Spleen (tissue), 11 donors: ENCODE measurements at regions not wholly inside any gene's neighbourhood (a gene's known extent, or its start where the extent isn't known, plus 50 kb on each side); places are given as distances from the start of the nearest gene placed in this dataset.
"Not testable (repeated sequence)": the region's sequence is repeated elsewhere in the genome, so short reads cannot be mapped to it uniquely, and the experiment has no call there.

Experiments used
- DNase-seq: peaks from one replicate; pipeline ENCODE4 v3.0.0-alpha.2; 2020
- H3K27ac ChIP-seq, 8 donors: fragments of 200-600 bp; sonication (generic) in 7 of 8; 1 replicate in 4 of 8; 2 replicates in 4 of 8; pipeline versions ENCODE4 v1.5.0 to v1.8.0; 2016 to 2021; ENCODE audit warnings: inconsistent platforms in 4 of 8, mild to moderate bottlenecking in 4 of 8, moderate library complexity in 1 of 8
- H3K27me3 ChIP-seq, 7 donors: fragments of 200-600 bp; sonication (generic) in 6 of 7; replicated peaks in 1 of 7; 1 replicate in 4 of 7; 2 replicates in 3 of 7; pipeline versions ENCODE4 v1.5.0 to v1.8.0; 2016 to 2021; ENCODE audit warnings: inconsistent platforms in 3 of 7, mild to moderate bottlenecking in 1 of 7
- H3K36me3 ChIP-seq, 6 donors: fragments of 200-600 bp; sonication (generic) in 5 of 6; 1 replicate in 4 of 6; 2 replicates in 2 of 6; pipeline versions ENCODE4 v1.5.0 to v1.8.0; 2016 to 2021; ENCODE audit warnings: inconsistent platforms in 2 of 6
- H3K4me1 ChIP-seq, 6 donors: fragments of 200-600 bp; sonication (generic) in 5 of 6; 1 replicate in 3 of 6; 2 replicates in 3 of 6; pipeline versions ENCODE4 v1.5.0 to v1.8.0; 2016 to 2021; ENCODE audit warnings: inconsistent platforms in 3 of 6
- H3K4me3 ChIP-seq, 8 donors: fragments of 200-600 bp; sonication (generic) in 7 of 8; 1 replicate in 4 of 8; 2 replicates in 4 of 8; pipeline versions ENCODE4 v1.5.0 to v1.8.0; 2016 to 2021; ENCODE audit warnings: inconsistent platforms in 4 of 8, mild to moderate bottlenecking in 4 of 8, moderate library complexity in 2 of 8
- H3K9me3 ChIP-seq, 8 donors: fragments of 200-600 bp; sonication (generic) in 7 of 8; 1 replicate in 4 of 8; 2 replicates in 4 of 8; pipeline versions ENCODE4 v1.5.0 to v1.8.0; 2016 to 2021; ENCODE audit warnings: inconsistent platforms in 4 of 8
- CTCF ChIP-seq, 11 experiments: fragments of 200-600 bp in 7 of 11; fragments of 450-650 bp in 4 of 11; sonication (generic) in 4 of 11; IDR thresholded peaks in 8 of 11; conservative IDR thresholded peaks in 3 of 11; 1 replicate in 7 of 11; 2 replicates in 4 of 11; pipeline versions ENCODE4 v1.4.0 to v1.8.0; 2016 to 2021; ENCODE audit warnings: antibody characterized with exemption in 11 of 11, inconsistent platforms in 4 of 11, mild to moderate bottlenecking in 1 of 11
- POLR2A ChIP-seq, 3 donors: fragments of 450-650 bp; IDR thresholded peaks; one replicate each; pipeline ENCODE4 v1.5.1; 2017; ENCODE audit warnings: antibody characterized with exemption in 3 of 3, mild to moderate bottlenecking in 1 of 3
- POLR2AphosphoS5 ChIP-seq, 3 donors: sonication (generic); formaldehyde crosslinking; IDR thresholded peaks; one replicate each; pipeline ENCODE4 v1.5.1; 2017; ENCODE audit warnings: antibody characterized with exemption in 3 of 3
- WGBS, 5 donors: extraction: QIAGEN DNeasy Blood & Tissue Kit in 3 of 5; methylation state at CpG; one replicate each; pipeline versions ENCODE4 v1.1.5 to v1.1.7; 2013 to 2018; 5-methylcytosine and 5-hydroxymethylcytosine counted together
- intact Hi-C: fragments of 100-400 bp; cut with DNase I; formaldehyde crosslinking; loops from one replicate; pipeline ENCODE4 v1.15.0; 2023; ENCODE audit warnings: low total_unique reads
- donor health status: healthy with polysubstance abuse.
- donor health status: DM: no; HTN: no; CAD: no; lungs with moderate emphysema.
- donor health status: DM: no; HTN: no; CAD: no.
- donor health status: Bipolar disorder and iron deficiency.
- donor health status: healthy.
- donor health status: DM: no; HTN: no; CAD: no.
- donor health status: DM: yes; HTN: yes; CAD: no.

GRCh38 chr2:78757640-78758039 lies 267.9 kb upstream of the REG3G start:
- no peak overlapping the region for H3K4me3 ChIP-seq
- intact Hi-C loops: no loop called here
- peaks cover 0 to 40% (median 30%) of the 10 kb centered on the region in 8 donors for H3K9me3 ChIP-seq
- no peaks in the 10 kb centered on the region for H3K27me3 ChIP-seq
- H3K27ac ChIP-seq: no peak overlapping the region
- H3K4me1 ChIP-seq: no peaks in the 10 kb centered on the region
- no peak for DNase-seq
- WGBS, 5 donors: 72 to 94% (median 84%) methylated on average over 1 of the region's 1 CpG
- H3K36me3 ChIP-seq: no peaks in the 10 kb centered on the region
- TF ChIP-seq POLR2AphosphoS5 (IDR thresholded peaks at IDR 0.05): no peak
- TF ChIP-seq CTCF (IDR thresholded peaks at IDR 0.05 in 8 of 11, conservative IDR thresholded peaks at IDR 0.05 in 3 of 11): no peak
- TF ChIP-seq POLR2A (IDR thresholded peaks at IDR 0.05): no peak

GRCh38 chr2:78758765-78759164 lies 266.7 kb upstream of the REG3G start:
- H3K4me3 ChIP-seq, H3K27ac ChIP-seq, H3K4me1 ChIP-seq, intact Hi-C loops, DNase-seq, H3K36me3 ChIP-seq, H3K27me3 ChIP-seq: not testable (repeated sequence)
- 86 to 98% (median 92%) methylated on average over 7 of the region's 7 CpGs for WGBS, 5 donors
- peaks cover 0 to 49% (median 40%) of the 10 kb centered on the region in 8 donors for H3K9me3 ChIP-seq

- no peaks in the 10 kb centered on the region for H3K27me3 ChIP-seq
- DNase-seq: no peak
- H3K9me3 ChIP-seq: peaks cover 0 to 35% (median 25%) of the 10 kb centered on the region in 8 donors
- no peaks in the 10 kb centered on the region for H3K36me3 ChIP-seq
- TF ChIP-seq POLR2AphosphoS5 (IDR thresholded peaks at IDR 0.05) (no peak), CTCF (IDR thresholded peaks at IDR 0.05 in 8 of 11, conservative IDR thresholded peaks at IDR 0.05 in 3 of 11) (no peak), POLR2A (IDR thresholded peaks at IDR 0.05) (no peak)
- no peak overlapping the region for H3K4me3 ChIP-seq
- H3K27ac ChIP-seq: no peak overlapping the region
- H3K4me1 ChIP-seq: no peaks in the 10 kb centered on the region
- intact Hi-C loops: no loop called here
- 68 to 79% (median 72%) methylated on average over 4 of the region's 4 CpGs for WGBS, 5 donors
Observed at GRCh38 chr2:78766459-78766858, 259.0 kb upstream of the REG3G start.

- 78 to 86% (median 81%) methylated on average over 1 of the region's 1 CpG for WGBS, 5 donors
- Histone ChIP-seq H3K4me1 (no peaks in the 10 kb centered on the region), H3K9me3 (peaks cover 0 to 19% (median 10%) of the 10 kb centered on the region in 8 donors), H3K4me3 (no peak overlapping the region), H3K36me3 (no peaks in the 10 kb centered on the region), H3K27me3 (no peaks in the 10 kb centered on the region), H3K27ac (no peak overlapping the region)
- DNase-seq: no peak
- intact Hi-C loops: no loop called here
- TF ChIP-seq POLR2A (IDR thresholded peaks at IDR 0.05) (no peak), CTCF (IDR thresholded peaks at IDR 0.05 in 8 of 11, conservative IDR thresholded peaks at IDR 0.05 in 3 of 11) (no peak), POLR2AphosphoS5 (IDR thresholded peaks at IDR 0.05) (no peak)
Observed at GRCh38 chr2:78768016-78768415, 257.5 kb upstream of the REG3G start.

- H3K9me3 ChIP-seq: peaks cover 0 to 20% (median 2%) of the 10 kb centered on the region in 8 donors
- 91 to 95% (median 92%) methylated on average over 4 of the region's 4 CpGs for WGBS, 5 donors
- DNase-seq: no peak
- H3K27me3 ChIP-seq: no peaks in the 10 kb centered on the region
- H3K27ac ChIP-seq: no peak overlapping the region
- no peak overlapping the region for H3K4me3 ChIP-seq
- TF ChIP-seq POLR2A (IDR thresholded peaks at IDR 0.05): no peak
- no peak for TF ChIP-seq CTCF (IDR thresholded peaks at IDR 0.05 in 8 of 11, conservative IDR thresholded peaks at IDR 0.05 in 3 of 11)
- TF ChIP-seq POLR2AphosphoS5 (IDR thresholded peaks at IDR 0.05): no peak
- intact Hi-C loops: no loop called here
- no peaks in the 10 kb centered on the region for H3K36me3 ChIP-seq
- H3K4me1 ChIP-seq: no peaks in the 10 kb centered on the region
Observed at GRCh38 chr2:78775291-78775690, 250.2 kb upstream of the REG3G start.
